ENCODE measurements at regions not wholly inside any gene's neighbourhood (a gene's known extent, or its start where the extent isn't known, plus 50 kb on each side); places are given as distances from the start of the nearest gene placed in this dataset.

GRCh38 chr3:30271781-30272180 is 334.6 kb upstream of the TGFBR2 start:
- TF ChIP-seq, protein P1, sequence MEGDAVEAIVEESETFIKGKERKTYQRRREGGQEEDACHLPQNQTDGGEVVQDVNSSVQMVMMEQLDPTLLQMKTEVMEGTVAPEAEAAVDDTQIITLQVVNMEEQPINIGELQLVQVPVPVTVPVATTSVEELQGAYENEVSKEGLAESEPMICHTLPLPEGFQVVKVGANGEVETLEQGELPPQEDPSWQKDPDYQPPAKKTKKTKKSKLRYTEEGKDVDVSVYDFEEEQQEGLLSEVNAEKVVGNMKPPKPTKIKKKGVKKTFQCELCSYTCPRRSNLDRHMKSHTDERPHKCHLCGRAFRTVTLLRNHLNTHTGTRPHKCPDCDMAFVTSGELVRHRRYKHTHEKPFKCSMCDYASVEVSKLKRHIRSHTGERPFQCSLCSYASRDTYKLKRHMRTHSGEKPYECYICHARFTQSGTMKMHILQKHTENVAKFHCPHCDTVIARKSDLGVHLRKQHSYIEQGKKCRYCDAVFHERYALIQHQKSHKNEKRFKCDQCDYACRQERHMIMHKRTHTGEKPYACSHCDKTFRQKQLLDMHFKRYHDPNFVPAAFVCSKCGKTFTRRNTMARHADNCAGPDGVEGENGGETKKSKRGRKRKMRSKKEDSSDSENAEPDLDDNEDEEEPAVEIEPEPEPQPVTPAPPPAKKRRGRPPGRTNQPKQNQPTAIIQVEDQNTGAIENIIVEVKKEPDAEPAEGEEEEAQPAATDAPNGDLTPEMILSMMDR (IDR thresholded peaks at IDR 0.05), result no peak
- no peak for TF ChIP-seq POLR2A (IDR thresholded peaks at IDR 0.05)
